Ramos (cell line): ENCODE measurements at regions not wholly inside any gene's neighbourhood (a gene's known extent, or its start where the extent isn't known, plus 50 kb on each side); places are given as distances from the start of the nearest gene placed in this dataset.

Experiments
- in situ Hi-C: fragments of 300-500 bp; cut with MboI; formaldehyde crosslinking; loops from one replicate; pipeline ENCODE4 v1.14.3; 2022; ENCODE audit warnings: low sequenced_read_pairs; ENCODE audit not compliant: unreplicated experiment

DNA sequence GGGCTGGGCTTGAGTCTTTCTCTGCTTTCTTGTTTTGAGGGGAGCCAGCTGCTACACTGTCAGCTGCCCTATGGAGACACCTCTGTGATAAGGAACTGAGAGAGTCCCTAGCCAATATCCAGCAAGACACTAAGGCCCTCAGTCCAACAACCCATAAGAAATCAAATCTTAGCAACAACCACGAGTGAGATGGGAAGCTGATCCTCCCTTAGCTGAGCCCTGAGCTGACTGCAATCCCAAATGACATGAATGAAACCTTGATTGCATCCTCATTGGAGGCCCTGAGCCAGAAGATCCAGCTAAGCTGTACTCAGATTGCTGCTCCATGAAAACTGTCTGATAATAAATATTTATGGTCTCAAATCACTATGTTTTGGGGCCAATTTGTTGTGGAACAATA is 302.1 kb upstream of the MME start:
- in situ Hi-C loops: no loop called here

DNA sequence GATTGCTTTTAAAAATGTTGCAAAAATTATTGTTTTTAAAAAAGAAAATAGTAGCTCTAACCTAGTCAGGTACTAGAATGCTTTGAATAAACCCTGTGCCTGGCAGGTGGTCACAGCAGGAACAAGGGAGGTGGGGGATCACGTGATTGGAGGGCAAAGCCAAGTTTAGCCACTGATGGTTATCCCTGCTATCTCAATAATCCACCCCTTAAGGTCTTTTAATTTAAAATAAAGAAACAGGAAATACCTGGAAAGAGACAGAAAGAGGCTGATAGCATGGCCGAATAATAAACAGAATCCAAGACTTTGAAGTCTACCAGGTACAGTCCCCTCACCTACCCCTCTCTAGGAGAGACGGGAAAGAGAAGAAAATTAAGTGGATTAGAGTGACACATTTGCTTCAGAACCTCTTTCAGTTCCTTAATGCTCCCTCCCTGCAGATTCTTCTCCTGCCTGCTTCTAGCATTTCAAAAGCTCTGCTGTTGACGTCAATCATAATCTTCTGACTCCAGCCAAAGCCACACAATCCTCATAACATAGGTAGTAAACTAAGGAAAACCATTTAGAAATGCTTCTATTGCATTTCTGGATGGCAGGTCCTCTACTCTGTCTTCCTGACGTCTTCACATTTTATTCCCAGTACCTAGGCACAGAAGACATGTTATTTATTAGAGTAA is 303.4 kb upstream of the MME start:
- in situ Hi-C loops: no loop called here

DNA sequence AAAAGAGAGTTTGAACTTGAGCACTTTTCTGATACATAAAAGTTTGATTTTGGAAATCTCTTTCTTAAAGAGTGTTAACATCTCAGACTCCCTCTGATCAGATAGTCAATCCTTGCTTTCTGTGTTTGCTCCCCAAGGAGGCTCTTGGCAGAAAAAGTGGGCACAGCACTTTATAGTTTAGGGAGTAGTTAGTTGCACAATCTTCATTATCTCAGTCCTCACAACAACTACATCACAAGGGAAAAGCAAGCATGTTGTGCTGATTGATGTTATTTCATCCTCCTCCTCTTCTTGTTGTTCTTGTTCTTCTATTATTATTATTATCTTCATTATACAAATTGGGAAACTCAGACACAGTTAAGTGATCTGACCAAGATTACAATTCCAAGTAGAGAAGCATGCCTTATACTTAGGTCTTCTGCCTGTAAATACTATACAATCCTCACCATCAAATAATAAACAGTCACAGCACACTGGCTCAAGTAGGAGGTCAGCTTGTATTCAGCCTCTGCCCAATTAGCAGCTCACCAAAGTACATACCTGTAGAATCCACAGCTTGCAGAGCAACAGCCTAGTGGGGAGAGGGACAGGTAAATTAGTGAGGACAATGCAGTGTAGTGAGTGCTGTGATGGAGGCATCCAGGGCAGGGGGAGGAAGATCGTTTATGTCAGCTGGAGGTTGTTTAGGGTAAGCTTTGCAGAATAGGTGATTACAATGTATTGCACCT is 304.1 kb upstream of the MME start:
- in situ Hi-C loops: no loop called here

DNA sequence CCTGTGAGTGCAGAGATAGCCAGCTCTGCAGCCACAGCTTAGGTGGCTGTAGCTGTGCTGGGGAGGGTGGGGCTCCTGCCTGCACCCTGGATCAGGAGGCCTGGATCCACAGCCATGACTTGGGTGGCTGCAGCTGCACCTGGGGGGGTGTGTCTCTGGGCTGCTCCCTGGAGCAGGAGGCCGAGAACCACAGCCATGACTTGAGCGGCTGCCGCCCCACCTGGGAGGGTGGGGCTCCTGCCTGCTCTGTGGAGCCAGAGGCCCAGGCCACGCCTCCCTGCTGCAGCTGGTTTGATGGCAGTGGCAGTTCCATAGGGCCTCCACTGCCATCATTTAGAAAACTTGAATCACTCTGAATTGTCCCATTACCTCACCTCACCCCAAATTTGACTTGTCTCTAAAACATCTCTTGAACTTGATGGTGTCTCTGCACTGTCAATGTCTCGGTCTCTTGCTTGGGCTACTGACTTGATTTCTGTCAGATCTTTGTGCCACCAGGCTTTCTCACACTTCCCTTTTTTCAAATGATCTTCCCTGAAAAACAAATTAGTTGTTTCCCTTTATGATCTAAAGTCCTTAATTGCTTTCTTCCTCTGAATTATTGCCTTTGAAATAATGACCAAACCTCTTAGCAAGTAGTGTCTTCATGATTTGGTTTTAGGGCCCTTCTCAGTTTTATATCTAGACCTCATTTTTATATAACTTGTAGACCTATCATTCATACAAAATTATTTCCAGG is 313.2 kb upstream of the MME start:
- in situ Hi-C loops: loop anchor here (10.0 kb wide), 1 partner anchor 558 kb away; no protein-coding TSS in a partner anchor

DNA sequence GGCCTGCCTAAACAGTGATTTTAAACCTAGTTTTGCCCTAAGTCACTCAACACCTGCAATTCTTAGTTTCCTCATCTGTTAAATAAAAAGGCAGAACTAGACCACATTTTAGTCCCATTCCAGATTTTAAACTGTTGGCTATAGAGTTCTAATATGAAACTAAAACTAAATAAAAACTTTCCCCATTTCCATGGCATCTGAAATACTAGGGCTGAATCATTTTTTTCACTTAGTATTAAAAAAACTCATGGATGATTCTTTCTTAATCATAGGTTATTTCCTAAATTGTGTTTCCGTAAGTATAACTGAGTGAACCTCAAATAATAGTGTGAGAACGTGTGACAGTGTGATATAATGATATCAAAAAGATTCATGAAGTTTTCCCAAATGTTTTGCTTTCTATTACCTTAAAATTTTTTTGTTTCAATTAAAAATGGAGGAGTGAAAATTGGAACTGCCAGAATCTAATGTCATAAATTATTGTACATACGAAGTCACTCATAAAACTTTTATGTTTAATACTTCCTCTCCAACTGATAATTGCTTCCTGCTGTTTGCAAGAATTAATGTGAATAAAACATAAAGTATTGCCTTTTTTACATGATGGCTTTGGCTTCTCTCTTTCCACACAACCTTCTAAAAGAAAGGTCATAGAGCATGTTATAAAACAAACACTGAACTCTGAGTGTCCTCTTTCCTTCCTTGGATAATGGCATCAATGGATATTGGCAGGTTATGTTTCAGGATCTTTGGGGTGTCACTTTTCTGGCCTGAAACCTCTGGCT is 315.1 kb upstream of the MME start:
- in situ Hi-C loops: loop anchor here (10.0 kb wide), 1 partner anchor 560 kb away; no protein-coding TSS in a partner anchor

DNA sequence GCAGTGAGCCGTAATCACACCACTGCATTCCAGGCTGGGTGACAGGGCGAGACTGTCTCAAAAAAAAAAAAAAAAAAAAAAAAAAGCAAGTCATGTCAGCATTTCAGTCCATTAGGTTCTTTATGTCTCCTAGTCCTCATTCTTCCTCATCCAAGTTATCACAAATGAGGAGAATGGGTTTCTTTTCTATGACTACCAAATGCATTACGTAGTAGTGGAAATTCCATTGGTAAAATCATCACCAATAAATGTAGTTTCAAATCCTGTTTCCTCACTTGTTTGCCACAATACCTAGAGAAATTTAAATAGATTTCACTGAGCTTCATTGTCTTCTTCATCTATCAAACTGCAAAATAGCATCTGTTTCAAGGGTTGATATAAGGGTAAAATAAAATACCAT is 317.6 kb upstream of the MME start:
- in situ Hi-C loops: loop anchor here (10.0 kb wide), 1 partner anchor 562 kb away; no protein-coding TSS in a partner anchor

DNA sequence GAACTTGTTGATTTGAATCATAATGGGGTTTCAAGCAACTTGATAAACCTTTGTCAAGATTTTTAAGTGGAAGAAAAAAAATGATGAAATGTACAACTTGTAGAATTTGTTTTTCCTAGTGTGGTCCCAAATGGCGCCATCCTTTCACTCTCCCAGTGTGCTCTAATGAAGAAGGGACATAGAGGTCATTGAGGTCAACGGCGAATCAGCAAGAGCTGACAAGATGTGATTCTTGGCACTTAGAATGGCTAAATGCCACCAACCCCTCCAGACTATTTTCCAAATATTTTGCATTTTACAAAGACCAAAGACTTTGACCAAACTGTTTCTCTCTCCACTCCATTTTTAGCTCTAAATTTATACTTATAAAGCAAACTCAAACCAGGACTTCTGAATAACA is 320.2 kb upstream of the MME start:
- in situ Hi-C loops: loop anchor here (10.0 kb wide), 1 partner anchor 565 kb away; no protein-coding TSS in a partner anchor

DNA sequence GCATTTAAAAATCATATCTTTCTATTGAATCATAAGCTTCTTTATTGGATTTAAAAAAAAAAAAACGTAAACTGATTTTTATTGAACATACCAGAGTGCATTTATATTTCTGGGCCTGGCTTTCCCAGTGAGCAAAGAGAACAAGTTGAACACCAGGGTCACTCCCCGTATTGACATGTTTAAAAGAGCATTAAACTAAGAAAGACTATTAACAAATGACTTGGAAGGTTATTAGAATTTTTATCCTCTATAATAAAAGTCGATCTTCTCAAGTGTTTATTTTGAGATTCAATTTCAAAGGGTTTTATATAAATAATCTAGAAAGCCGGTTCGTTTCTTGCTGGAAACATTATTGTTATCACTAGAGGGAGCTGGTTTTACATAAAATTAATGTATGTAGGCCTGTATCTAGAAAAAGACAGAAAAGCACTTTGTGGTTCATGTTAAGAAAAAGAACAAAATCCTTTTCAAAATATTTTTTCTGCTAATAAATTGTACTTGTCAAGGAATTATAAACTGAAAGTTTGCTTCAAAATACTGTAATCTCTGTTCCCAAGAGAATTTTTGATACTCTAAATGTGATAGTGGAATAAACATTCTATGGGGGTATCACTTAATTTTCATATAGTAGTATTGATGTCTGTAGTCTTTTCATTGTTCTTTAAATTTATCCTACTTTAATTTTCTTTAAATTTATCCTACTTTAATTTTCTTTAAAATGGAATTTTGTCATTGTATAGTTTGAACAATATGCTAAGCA is 321.8 kb upstream of the MME start:
- in situ Hi-C loops: no loop called here

DNA sequence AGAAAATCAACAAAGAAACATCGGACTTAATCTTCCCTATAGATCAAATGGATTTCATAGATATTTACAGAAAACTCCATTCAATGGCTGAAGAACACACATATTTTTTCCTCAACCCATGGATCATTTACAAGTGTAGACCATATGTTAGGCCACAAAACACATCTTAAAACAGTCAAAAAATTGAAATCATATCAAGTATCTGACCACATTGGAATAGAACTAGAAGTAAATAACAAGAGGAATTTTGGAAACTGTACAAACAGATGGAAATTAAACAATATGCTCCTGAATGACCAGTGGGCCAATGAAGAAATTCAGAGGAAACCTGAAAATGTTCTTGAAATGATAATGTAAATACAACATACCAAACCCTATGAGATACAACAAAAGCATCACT is 323.1 kb upstream of the GPR149 start:
- in situ Hi-C loops: no loop called here

DNA sequence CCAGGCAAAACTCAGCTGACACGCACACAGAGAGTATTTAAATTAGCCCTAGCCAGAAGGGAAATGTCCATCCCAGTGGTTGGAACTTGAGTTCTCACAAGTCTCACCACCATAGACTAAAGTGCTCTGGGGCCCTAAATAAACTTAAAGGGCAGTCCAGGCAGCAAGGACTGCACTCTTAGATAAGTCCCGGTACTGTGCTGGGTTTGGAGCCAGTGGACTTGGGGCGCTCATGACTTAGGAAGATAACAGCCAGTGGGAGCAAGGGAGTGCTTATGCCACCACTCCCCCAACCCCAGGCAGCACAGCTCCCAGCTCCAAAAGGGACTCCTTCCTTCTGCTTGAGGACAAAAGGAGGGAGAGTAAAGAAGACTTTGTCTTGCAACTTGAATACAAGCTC is 319.5 kb upstream of the GPR149 start:
- in situ Hi-C loops: no loop called here

DNA sequence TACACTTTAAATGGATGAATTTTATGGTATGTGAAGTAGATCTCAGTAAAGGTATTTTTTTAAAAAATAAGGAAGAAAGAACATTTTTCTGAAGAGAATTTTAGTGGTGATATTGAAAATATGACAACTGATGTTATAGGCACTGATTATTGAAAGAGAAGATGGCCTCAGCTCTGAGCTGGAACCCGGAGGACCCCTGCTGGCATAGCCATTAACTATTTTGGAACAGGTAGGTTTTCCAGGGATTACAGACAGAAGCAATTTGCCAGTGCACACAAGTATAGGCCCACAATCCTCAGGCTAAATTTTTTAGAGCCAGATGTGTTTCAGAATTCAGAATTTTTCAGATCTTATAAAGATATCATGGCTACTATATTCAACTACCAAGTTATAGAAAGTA is 315.9 kb upstream of the GPR149 start:
- in situ Hi-C loops: no loop called here

DNA sequence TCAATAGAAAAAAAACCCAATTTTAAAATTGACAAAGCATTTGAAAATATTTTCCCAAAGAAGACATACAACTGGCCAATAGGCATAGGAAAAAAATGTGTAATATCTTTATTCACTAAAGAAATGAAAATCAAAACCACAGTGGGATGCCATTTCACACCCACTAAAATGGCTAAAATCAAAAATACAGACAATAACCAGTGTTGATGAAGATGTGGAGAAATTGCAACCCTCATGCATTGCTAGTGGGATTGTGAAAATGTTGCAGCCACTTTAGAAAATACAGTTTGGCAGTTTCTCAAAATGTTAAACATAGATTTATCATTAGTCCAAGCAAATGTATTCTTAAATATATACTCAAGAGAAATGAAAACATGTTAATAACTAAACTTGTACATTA is 315.1 kb upstream of the GPR149 start:
- in situ Hi-C loops: no loop called here

DNA sequence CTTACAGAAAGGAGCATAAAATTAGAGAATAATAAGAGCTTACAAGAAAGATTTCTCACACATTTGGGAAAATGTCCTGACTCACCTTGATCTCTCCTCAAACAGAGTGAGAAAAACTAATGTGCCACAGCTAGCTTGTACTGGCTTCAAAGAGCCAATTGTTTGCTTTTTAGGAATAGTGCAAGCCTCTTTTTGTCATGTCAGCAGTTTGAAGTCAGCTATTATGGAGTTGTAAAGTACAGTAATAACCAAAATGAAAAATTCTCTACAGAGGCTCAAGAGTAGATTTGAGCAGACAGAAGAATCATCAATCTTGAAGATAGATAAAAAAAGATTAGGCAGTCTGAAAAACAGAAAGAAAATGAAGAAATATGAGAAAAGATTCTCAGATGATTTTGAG is 313.4 kb upstream of the GPR149 start:
- in situ Hi-C loops: no loop called here

DNA sequence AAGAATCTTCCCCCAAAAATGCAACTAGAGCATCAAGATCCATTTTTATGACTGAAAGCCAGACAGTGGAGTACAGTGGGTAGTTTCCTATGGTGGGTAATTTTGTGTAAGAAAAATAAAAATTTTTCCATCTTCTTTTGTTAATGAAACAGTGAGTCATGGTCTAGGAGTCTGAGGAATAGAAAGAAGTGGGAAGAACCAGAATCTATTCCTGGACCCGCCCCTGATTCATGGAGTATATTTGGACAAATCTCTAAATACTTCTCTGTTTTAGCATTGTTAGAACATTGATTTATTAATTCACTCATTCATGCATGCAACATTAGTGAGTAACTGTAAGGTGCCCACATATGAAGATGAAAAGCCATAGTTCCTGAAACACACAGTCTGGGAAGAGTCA is 304.5 kb upstream of the GPR149 start:
- in situ Hi-C loops: no loop called here

DNA sequence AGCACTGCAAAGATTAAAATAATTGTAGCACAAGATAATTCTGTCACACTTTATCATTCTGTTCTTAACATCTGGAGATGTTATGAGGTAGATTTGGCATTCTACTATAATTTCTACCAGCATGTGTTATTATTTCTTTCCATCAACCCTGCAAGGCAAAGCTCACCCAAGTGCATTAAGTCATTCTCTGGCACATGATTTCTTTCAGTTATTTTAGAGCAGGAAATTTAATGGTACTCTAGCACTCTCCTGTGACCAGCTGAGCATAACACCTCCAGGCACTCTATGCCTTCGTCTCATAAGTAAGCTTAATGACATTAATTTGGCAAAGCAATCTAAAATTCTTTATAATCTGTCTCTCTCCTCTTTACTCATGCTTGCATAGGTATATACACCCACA is 300.2 kb upstream of the GPR149 start:
- in situ Hi-C loops: no loop called here

DNA sequence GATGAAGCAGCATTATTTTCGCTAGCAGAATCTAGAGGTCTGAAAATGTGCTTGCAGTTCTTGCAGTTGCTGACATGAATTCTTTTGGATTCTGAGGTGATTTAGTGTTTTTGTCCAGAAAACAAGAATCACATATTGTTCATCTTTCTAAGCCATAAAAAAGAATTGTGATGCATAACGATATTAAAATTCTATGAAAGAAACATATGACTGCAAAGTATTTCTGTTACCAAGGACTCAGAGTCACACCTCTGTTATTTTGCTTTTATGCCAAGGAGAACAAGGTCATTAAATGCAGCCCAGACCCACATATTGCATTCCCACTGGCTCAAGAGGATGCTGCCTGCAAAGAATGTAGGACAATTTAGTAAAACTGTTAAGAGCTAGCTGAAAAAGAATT is 299.8 kb upstream of the GPR149 start:
- in situ Hi-C loops: no loop called here

DNA sequence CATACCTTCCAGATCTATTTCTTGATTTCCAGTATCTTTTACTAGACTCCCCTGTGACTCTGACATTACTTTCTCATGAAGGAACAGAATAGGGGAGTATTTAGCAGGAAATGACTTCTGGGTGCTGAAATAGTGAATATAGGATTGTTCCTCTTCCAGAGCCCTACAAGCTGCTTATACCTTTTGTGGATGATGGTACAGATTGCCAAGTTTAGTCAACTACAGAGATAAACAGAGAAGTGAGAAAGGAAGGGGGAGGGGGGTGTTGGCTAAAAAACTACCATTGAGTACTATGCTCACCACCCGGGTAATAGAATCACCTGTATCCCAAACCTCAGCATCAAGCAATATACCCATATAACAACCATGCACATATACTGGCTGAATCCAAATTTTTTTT is 298.3 kb upstream of the GPR149 start:
- in situ Hi-C loops: no loop called here

DNA sequence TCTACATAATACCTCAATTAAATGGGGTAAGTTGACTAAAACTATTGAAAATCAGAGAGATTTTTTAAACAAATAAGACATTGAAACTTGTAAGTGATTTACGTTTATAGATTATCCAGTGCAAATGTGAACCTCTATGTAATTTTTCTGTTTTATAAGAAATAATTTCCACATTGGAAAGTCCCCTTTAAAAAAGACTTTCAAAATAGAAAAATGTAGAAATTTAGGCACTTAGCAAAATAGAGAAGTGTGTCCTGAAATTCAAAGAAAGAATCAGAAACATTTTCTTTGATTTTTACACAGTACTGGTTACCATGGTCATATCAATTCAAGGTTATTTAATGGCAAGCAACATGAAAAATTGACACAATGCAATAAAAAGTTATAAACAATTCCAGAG is 290.9 kb upstream of the GPR149 start:
- in situ Hi-C loops: no loop called here

DNA sequence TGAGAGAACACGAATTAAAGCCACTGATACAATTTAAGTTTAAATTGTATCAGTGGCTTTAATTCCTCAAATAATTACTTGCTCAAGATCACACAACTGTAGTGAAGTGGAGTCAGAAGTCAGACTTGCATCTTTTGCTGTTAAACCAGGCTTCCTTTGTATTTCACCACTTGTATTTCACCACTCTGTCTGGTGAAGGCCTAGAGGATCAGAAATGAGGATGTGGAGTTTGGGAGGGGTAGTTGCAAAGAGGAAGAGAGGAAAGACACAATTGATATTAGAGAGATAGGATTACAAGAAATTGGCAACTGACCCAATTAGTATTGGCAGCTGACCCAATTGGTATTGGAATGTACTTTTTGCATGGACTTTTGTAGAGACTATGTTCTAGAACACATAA is 288.1 kb upstream of the GPR149 start:
- in situ Hi-C loops: no loop called here

DNA sequence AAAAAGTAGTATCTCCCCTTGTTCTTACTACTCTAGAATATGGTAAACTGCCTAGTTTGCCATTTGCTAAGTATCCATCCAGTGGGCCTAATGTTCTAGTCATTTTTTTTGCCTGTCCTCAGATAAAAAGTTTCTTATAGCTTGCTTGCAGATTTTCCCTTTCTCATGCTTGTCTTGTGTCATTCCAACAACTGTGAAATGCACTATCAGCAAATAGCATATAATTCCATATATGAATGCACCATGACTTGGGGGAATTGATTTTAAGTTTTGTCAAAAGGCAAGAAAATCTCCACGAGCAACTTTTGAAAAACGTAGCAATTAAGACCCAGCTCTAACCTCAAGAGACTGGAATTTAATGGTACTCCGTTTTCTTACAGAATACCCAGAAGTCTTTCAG is 286.2 kb upstream of the GPR149 start:
- in situ Hi-C loops: no loop called here
